H9 (cell line): ENCODE measurements at regions not wholly inside any gene's neighbourhood (a gene's known extent, or its start where the extent isn't known, plus 50 kb on each side); places are given as distances from the start of the nearest gene placed in this dataset.

Experiments used
- DNase-seq: peaks from one replicate; pipeline ENCODE4 v3.0.0-alpha.2; 2017
- H2AFZ ChIP-seq: one replicate; pipeline ENCODE4 v1.6.1; 2013; ENCODE audit warnings: mild to moderate bottlenecking, low read length, control low read depth, moderate library complexity
- H2AK5ac ChIP-seq: 2 replicates; pipeline ENCODE4 v1.6.1; 2013; ENCODE audit warnings: low read length, control low read depth, mixed read lengths; ENCODE audit not compliant: insufficient read length
- H2BK120ac ChIP-seq: one replicate; pipeline ENCODE4 v1.6.1; 2013; ENCODE audit warnings: low read depth, mild to moderate bottlenecking, low read length, control low read depth, inconsistent platforms; ENCODE audit not compliant: poor library complexity, severe bottlenecking
- H2BK12ac ChIP-seq: 2 replicates; pipeline ENCODE4 v1.6.1; 2013; ENCODE audit warnings: low read length, control low read depth, mixed read lengths, low read depth; ENCODE audit not compliant: insufficient read length
- H2BK15ac ChIP-seq: 2 replicates; pipeline ENCODE4 v1.6.1; 2013; ENCODE audit warnings: low read depth, low read length, control low read depth
- H2BK20ac ChIP-seq: one replicate; pipeline ENCODE4 v1.6.1; 2013; ENCODE audit warnings: low read depth, mild to moderate bottlenecking, low read length, control low read depth, inconsistent platforms; ENCODE audit not compliant: poor library complexity, severe bottlenecking
- H2BK5ac ChIP-seq: 2 replicates; pipeline ENCODE4 v1.6.1; 2013; ENCODE audit warnings: low read length, control low read depth, mixed read lengths; ENCODE audit not compliant: insufficient read length
- H3K14ac ChIP-seq: 2 replicates; pipeline ENCODE4 v1.6.1; 2013; ENCODE audit warnings: low read length, control low read depth; ENCODE audit not compliant: insufficient read depth
- H3K18ac ChIP-seq: 2 replicates; pipeline ENCODE4 v1.6.1; 2013; ENCODE audit warnings: low read depth, mild to moderate bottlenecking, mixed read lengths, low read length, control low read depth; ENCODE audit not compliant: insufficient read length
- H3K23ac ChIP-seq: 2 replicates; pipeline ENCODE4 v1.6.1; 2013; ENCODE audit warnings: low read length, control low read depth, mixed read lengths, low read depth; ENCODE audit not compliant: insufficient read length
- H3K23me2 ChIP-seq: 2 replicates; pipeline ENCODE4 v1.6.1; 2013; ENCODE audit warnings: low read depth, mild to moderate bottlenecking, mixed read lengths, low read length, control low read depth; ENCODE audit not compliant: insufficient read length, poor library complexity, severe bottlenecking
- H3K27ac ChIP-seq: 2 replicates; pipeline ENCODE4 v1.5.1; 2013; ENCODE audit warnings: low read length, control low read depth, mixed read lengths, low read depth; ENCODE audit not compliant: insufficient read length
- H3K27me3 ChIP-seq: 2 replicates; pipeline ENCODE4 v1.6.1; 2013; ENCODE audit warnings: low read length, control low read depth, inconsistent platforms; ENCODE audit not compliant: insufficient read depth
- H3K4ac ChIP-seq: 2 replicates; pipeline ENCODE4 v1.6.1; 2013; ENCODE audit warnings: low read depth, mild to moderate bottlenecking, control low read depth, inconsistent platforms, low read length, moderate library complexity
- H3K4me1 ChIP-seq: 2 replicates; pipeline ENCODE4 v1.6.1; 2013; ENCODE audit warnings: low read length, control low read depth, inconsistent platforms; ENCODE audit not compliant: insufficient read depth
- H3K4me2 ChIP-seq: 2 replicates; pipeline ENCODE4 v1.6.1; 2013; ENCODE audit warnings: low read length, control low read depth, mixed read lengths; ENCODE audit not compliant: insufficient read length, insufficient read depth
- H3K56ac ChIP-seq: 2 replicates; pipeline ENCODE4 v1.6.1; 2013; ENCODE audit warnings: low read depth, mild to moderate bottlenecking, mixed read lengths, low read length, control low read depth; ENCODE audit not compliant: insufficient read length
- H3K79me1 ChIP-seq: 2 replicates; pipeline ENCODE4 v1.6.1; 2013; ENCODE audit warnings: low read depth, mild to moderate bottlenecking, moderate library complexity, low read length, control low read depth, inconsistent platforms; ENCODE audit not compliant: insufficient read depth, poor library complexity, severe bottlenecking
- H3K79me2 ChIP-seq: 2 replicates; pipeline ENCODE4 v1.6.1; 2013; ENCODE audit warnings: low read length, control low read depth, inconsistent platforms; ENCODE audit not compliant: insufficient read depth
- H3K9ac ChIP-seq: 2 replicates; pipeline ENCODE4 v1.6.1; 2013; ENCODE audit warnings: low read length, control low read depth, mixed read lengths; ENCODE audit not compliant: insufficient read length; ENCODE audit errors: extremely low read depth
- H3K9me3 ChIP-seq: one replicate; pipeline ENCODE4 v1.6.1; 2013; ENCODE audit warnings: low read depth, low read length, inconsistent platforms; ENCODE audit not compliant: control insufficient read depth
- H3T11ph ChIP-seq: one replicate; pipeline ENCODE4 v1.6.1; 2013; ENCODE audit warnings: mild to moderate bottlenecking, low read length, control low read depth, inconsistent platforms
- H4K20me1 ChIP-seq: one replicate; pipeline ENCODE4 v1.6.1; 2013; ENCODE audit not compliant: control insufficient read depth, insufficient read length, insufficient read depth
- H4K5ac ChIP-seq: 2 replicates; pipeline ENCODE4 v1.6.1; 2013; ENCODE audit warnings: low read depth, mild to moderate bottlenecking, mixed read lengths, low read length, control low read depth; ENCODE audit not compliant: insufficient read length
- H4K8ac ChIP-seq: replicated peaks from 2 replicates; pipeline ENCODE4 v1.6.1; 2013; ENCODE audit warnings: low read length, control low read depth, mixed read lengths, low read depth; ENCODE audit not compliant: insufficient read length
- H4K91ac ChIP-seq: 2 replicates; pipeline ENCODE4 v1.6.1; 2013; ENCODE audit warnings: low read depth, mild to moderate bottlenecking, moderate library complexity, mixed read lengths, low read length, control low read depth; ENCODE audit not compliant: insufficient read length
- H3K27ac Mint-ChIP-seq, 3 experiments: 2 replicates in 2 of 3; 3 replicates in 1 of 3; pipeline ENCODE4 v1.8.0; 2020 to 2021; ENCODE audit warnings: mixed read lengths in 3 of 3, mild to moderate bottlenecking in 1 of 3, moderate library complexity in 1 of 3
- H3K27me3 Mint-ChIP-seq: 2 replicates; pipeline ENCODE4 v1.8.0; 2021; ENCODE audit warnings: low read depth, mild to moderate bottlenecking, moderate library complexity, mixed read lengths
- H3K36me3 Mint-ChIP-seq, 3 experiments: 2 replicates in 2 of 3; 3 replicates in 1 of 3; pipeline ENCODE4 v1.8.0; 2020 to 2021; ENCODE audit warnings: low read depth in 3 of 3, mixed read lengths in 3 of 3; ENCODE audit not compliant: insufficient read depth in 1 of 3
- H3K4me1 Mint-ChIP-seq, 2 experiments: 2 replicates each; pipeline ENCODE4 v1.8.0; 2020; ENCODE audit warnings: mixed read lengths in 2 of 2
- H3K4me3 Mint-ChIP-seq, 2 experiments: 2 replicates in 1 of 2; 3 replicates in 1 of 2; pipeline ENCODE4 v1.8.0; 2020 to 2021; ENCODE audit warnings: mild to moderate bottlenecking in 2 of 2, mixed read lengths in 2 of 2, moderate library complexity in 1 of 2
- H3K9me3 Mint-ChIP-seq, 2 experiments: 2 replicates in 1 of 2; 3 replicates in 1 of 2; pipeline ENCODE4 v1.8.0; 2020; ENCODE audit warnings: mild to moderate bottlenecking in 2 of 2, mixed read lengths in 2 of 2, moderate library complexity in 1 of 2
- CTCF ChIP-seq: fragments of 200-600 bp; sonication (generic); conservative IDR thresholded peaks from 3 replicates; pipeline ENCODE4 v1.8.0; 2021; ENCODE audit warnings: antibody characterized with exemption, mild to moderate bottlenecking
- WGBS: extraction: QIAGEN DNeasy Blood & Tissue Kit; methylation state at CpG from one replicate; pipeline ENCODE4 v1.1.7; 2013; ENCODE audit warnings: missing lambda C conversion rate, low lambda C conversion rate, mixed read lengths; ENCODE audit not compliant: insufficient read length; ENCODE audit errors: extremely low coverage; 5-methylcytosine and 5-hydroxymethylcytosine counted together

- Histone ChIP-seq H3K9me3 (no peaks in the 10 kb centered on the region), H2AK5ac (no peak overlapping the region), H3K4ac (no peak overlapping the region), H3K79me2 (no peaks in the 10 kb centered on the region), H3K4me1 (no peaks in the 10 kb centered on the region), H3K23ac (no peak overlapping the region), H3K4me2 (no peak overlapping the region), H2BK12ac (no peak overlapping the region), H2AFZ (no peak overlapping the region), H3K79me1 (no peaks in the 10 kb centered on the region), H3K27me3 (no peaks in the 10 kb centered on the region), H3K27ac (no peak overlapping the region), H3K56ac (no peak overlapping the region), H3K9ac (no peak overlapping the region), H4K91ac (no peak overlapping the region), H3K23me2 (no peaks in the 10 kb centered on the region), H2BK5ac (no peak overlapping the region), H2BK15ac (no peak overlapping the region), H4K20me1 (no peaks in the 10 kb centered on the region), H3K14ac (no peak overlapping the region), H4K8ac (no peak overlapping the region), H2BK20ac (no peak overlapping the region), H4K5ac (no peak overlapping the region), H2BK120ac (no peak overlapping the region), H3T11ph (no peak overlapping the region), H3K18ac (no peak overlapping the region)
- H3K27me3 Mint-ChIP-seq: no peaks in the 10 kb centered on the region
- no peak overlapping the region for H3K27ac Mint-ChIP-seq
- H3K36me3 Mint-ChIP-seq: no peaks in the 10 kb centered on the region
- no peak; the same call in 2 of the 3 replicates for TF ChIP-seq CTCF
- no peaks in the 10 kb centered on the region for H3K9me3 Mint-ChIP-seq
- no peak for DNase-seq
- no peak overlapping the region for H3K4me3 Mint-ChIP-seq
- no CpG with 5 or more reads among the region's 3 CpGs for WGBS
- H3K4me1 Mint-ChIP-seq: peaks cover 8 to 9% of the 10 kb centered on the region in 2 experiments
Measured at GRCh38 chr6:93555292-93555691, 135.9 kb upstream of the EPHA7 start.
